Adrenal gland (tissue), 5 donors: ENCODE measurements at regions not wholly inside any gene's neighbourhood (a gene's known extent, or its start where the extent isn't known, plus 50 kb on each side); places are given as distances from the start of the nearest gene placed in this dataset.

Experiments
- CTCF ChIP-seq, 6 experiments: fragments of 450-650 bp in 4 of 6; fragments of 200-600 bp in 2 of 6; sonication (generic) in 1 of 6; IDR thresholded peaks; 1 replicate in 5 of 6; 2 replicates in 1 of 6; pipeline versions ENCODE4 v1.5.1 to v1.8.0; 2016 to 2021; ENCODE audit warnings: antibody characterized with exemption in 6 of 6, mild to moderate bottlenecking in 2 of 6, moderate library complexity in 1 of 6
- POLR2A ChIP-seq, 2 donors: fragments of 450-650 bp; IDR thresholded peaks; one replicate each; pipeline ENCODE4 v1.6.1; 2017; ENCODE audit warnings: antibody characterized with exemption in 2 of 2, mild to moderate bottlenecking in 2 of 2, moderate library complexity in 1 of 2
- donor health status: DM: no; HTN: no; CAD: no.

- TF ChIP-seq CTCF (IDR thresholded peaks at IDR 0.05) (no peak), POLR2A (IDR thresholded peaks at IDR 0.05) (no peak)
These were observed 257.9 kb downstream of the THBS2 start for GRCh38 chr6:168995526-168996355.
